Breast epithelium (tissue), 4 donors: ENCODE measurements at regions not wholly inside any gene's neighbourhood (a gene's known extent, or its start where the extent isn't known, plus 50 kb on each side); places are given as distances from the start of the nearest gene placed in this dataset.

Experiments used
- DNase-seq, 2 donors: peaks; one replicate each; pipeline ENCODE4 v3.0.0-alpha.2; 2019; ENCODE audit warnings: low spot score in 2 of 2
- H3K27ac ChIP-seq, 2 donors: fragments of 200-600 bp; sonication (generic) in 1 of 2; one replicate each; pipeline ENCODE4 v1.5.1; 2016 to 2019; ENCODE audit warnings: mild to moderate bottlenecking in 1 of 2
- H3K27me3 ChIP-seq, 2 donors: fragments of 200-600 bp; sonication (generic) in 1 of 2; one replicate each; pipeline versions ENCODE4 v1.5.1 to v1.6.0; 2017 to 2019; ENCODE audit warnings: control low read depth in 1 of 2, mild to moderate bottlenecking in 1 of 2
- H3K36me3 ChIP-seq: fragments of 200-600 bp; one replicate; pipeline ENCODE4 v1.5.1; 2019
- H3K4me1 ChIP-seq, 2 donors: fragments of 200-600 bp; sonication (generic); one replicate each; pipeline ENCODE4 v1.5.1; 2016 to 2019; ENCODE audit warnings: control low read depth in 1 of 2
- H3K4me3 ChIP-seq, 3 donors: fragments of 200-600 bp; sonication (generic); 1 replicate in 2 of 3; 2 replicates in 1 of 3; pipeline ENCODE4 v1.5.1; 2016 to 2019; ENCODE audit warnings: mild to moderate bottlenecking in 3 of 3, moderate library complexity in 2 of 3
- H3K9me3 ChIP-seq, 2 donors: fragments of 200-600 bp; sonication (generic) in 1 of 2; one replicate each; pipeline ENCODE4 v1.5.1; 2016 to 2019; ENCODE audit warnings: control low read depth in 1 of 2
- CTCF ChIP-seq, 3 donors: fragments of 450-650 bp; IDR thresholded peaks; one replicate each; pipeline ENCODE4 v1.5.1; 2016 to 2017; ENCODE audit warnings: antibody characterized with exemption in 3 of 3, mild to moderate bottlenecking in 3 of 3, moderate library complexity in 3 of 3
- POLR2A ChIP-seq: fragments of 450-650 bp; IDR thresholded peaks from one replicate; pipeline ENCODE4 v1.6.1; 2016; ENCODE audit warnings: antibody characterized with exemption, mild to moderate bottlenecking, moderate library complexity
- POLR2AphosphoS5 ChIP-seq, 3 donors: sonication (generic); formaldehyde crosslinking; IDR thresholded peaks; one replicate each; pipeline ENCODE4 v1.6.1; 2017; ENCODE audit warnings: antibody characterized with exemption in 3 of 3
- intact Hi-C: fragments of 100-400 bp; cut with DNase I; formaldehyde crosslinking; loops from one replicate; pipeline ENCODE4 v1.15.1; 2023; ENCODE audit warnings: low total_unique reads

GRCh38 chr10:71044720-71045119, 156.4 kb upstream of the PCBD1 start:
- no peak overlapping the region for H3K27ac ChIP-seq
- no peak for DNase-seq

GRCh38 chr10:71045204-71045809, 156.9 kb upstream of the PCBD1 start:
- intact Hi-C loops, result no loop called here
- H3K9me3 ChIP-seq, result no peaks in the 10 kb centered on the region
- no peak for DNase-seq

More at GRCh38 chr10:71044720-71045119, 156.4 kb upstream of the PCBD1 start:
- no peak for TF ChIP-seq CTCF (IDR thresholded peaks at IDR 0.05)
- no peak for TF ChIP-seq POLR2AphosphoS5 (IDR thresholded peaks at IDR 0.05)
- TF ChIP-seq POLR2A, result no peak
- no peaks in the 10 kb centered on the region for H3K4me1 ChIP-seq
- no peaks in the 10 kb centered on the region for H3K27me3 ChIP-seq
- H3K4me3 ChIP-seq, result no peak overlapping the region
- no peaks in the 10 kb centered on the region for H3K36me3 ChIP-seq
- no peaks in the 10 kb centered on the region for H3K9me3 ChIP-seq
- intact Hi-C loops, result no loop called here

GRCh38 chr10:71045936-71046335, 157.6 kb upstream of the PCBD1 start:
- H3K4me1 ChIP-seq, result no peaks in the 10 kb centered on the region
- DNase-seq, result no peak
- no peaks in the 10 kb centered on the region for H3K27me3 ChIP-seq
- no peak for TF ChIP-seq CTCF (IDR thresholded peaks at IDR 0.05)
- no peak for TF ChIP-seq POLR2AphosphoS5 (IDR thresholded peaks at IDR 0.05)
- no peak for TF ChIP-seq POLR2A
- intact Hi-C loops, result no loop called here
- H3K27ac ChIP-seq, result no peak overlapping the region
- no peak overlapping the region for H3K4me3 ChIP-seq
- no peaks in the 10 kb centered on the region for H3K36me3 ChIP-seq
- no peaks in the 10 kb centered on the region for H3K9me3 ChIP-seq

More at GRCh38 chr10:71045204-71045809, 156.9 kb upstream of the PCBD1 start:
- H3K27me3 ChIP-seq, result no peaks in the 10 kb centered on the region
- H3K4me1 ChIP-seq, result no peaks in the 10 kb centered on the region
- no peak overlapping the region for H3K27ac ChIP-seq
- TF ChIP-seq POLR2A (no peak), POLR2AphosphoS5 (IDR thresholded peaks at IDR 0.05) (no peak), CTCF (IDR thresholded peaks at IDR 0.05) (no peak)
- no peak overlapping the region for H3K4me3 ChIP-seq
- H3K36me3 ChIP-seq, result no peaks in the 10 kb centered on the region

GRCh38 chr10:71046747-71047146, 158.4 kb upstream of the PCBD1 start:
- H3K9me3 ChIP-seq, result no peaks in the 10 kb centered on the region
- H3K4me3 ChIP-seq, result no peak overlapping the region
- intact Hi-C loops, result no loop called here
- H3K27ac ChIP-seq, result no peak overlapping the region
- no peak for DNase-seq
- no peaks in the 10 kb centered on the region for H3K4me1 ChIP-seq
- TF ChIP-seq POLR2AphosphoS5 (IDR thresholded peaks at IDR 0.05), result no peak
- TF ChIP-seq POLR2A, result no peak
- no peak for TF ChIP-seq CTCF (IDR thresholded peaks at IDR 0.05)
- no peaks in the 10 kb centered on the region for H3K36me3 ChIP-seq
- H3K27me3 ChIP-seq, result no peaks in the 10 kb centered on the region

GRCh38 chr10:71048971-71049615, 160.7 kb upstream of the PCBD1 start:
- intact Hi-C loops, result no loop called here
- no peaks in the 10 kb centered on the region for H3K36me3 ChIP-seq
- DNase-seq, result no peak
- H3K27me3 ChIP-seq, result no peaks in the 10 kb centered on the region
- no peak overlapping the region for H3K4me3 ChIP-seq
- no peaks in the 10 kb centered on the region for H3K4me1 ChIP-seq
- no peaks in the 10 kb centered on the region for H3K9me3 ChIP-seq
- H3K27ac ChIP-seq, result no peak overlapping the region
- no peak for TF ChIP-seq CTCF (IDR thresholded peaks at IDR 0.05)
- TF ChIP-seq POLR2A, result no peak
- no peak for TF ChIP-seq POLR2AphosphoS5 (IDR thresholded peaks at IDR 0.05)
